CD4-positive, alpha-beta T cell (primary cell): ENCODE measurements at regions not wholly inside any gene's neighbourhood (a gene's known extent, or its start where the extent isn't known, plus 50 kb on each side); places are given as distances from the start of the nearest gene placed in this dataset.

Source experiments
- ATAC-seq: fragments of 200-7000 bp; cut with Tn5 transposase; one replicate; pipeline ENCODE4 v1.10.0; 2022; ENCODE audit warnings: mild to moderate bottlenecking; ENCODE audit not compliant: poor library complexity
- CTCF ChIA-PET: fragments of 350-600 bp; sonication (Branson Sonifier 250); formaldehyde crosslinking; loops from one replicate; lab custom pipeline; 2021; ENCODE audit warnings: antibody characterized with exemption, inconsistent platforms; lab: Charles Lee
- POLR2A ChIA-PET: fragments of 350-600 bp; sonication (Branson Sonifier 250); formaldehyde crosslinking; loops from one replicate; lab custom pipeline; 2021; ENCODE audit warnings: antibody characterized with exemption, inconsistent platforms; lab: Charles Lee
- DNase-seq, 14 experiments: peaks; one replicate each; pipeline ENCODE4 v3.0.0-alpha.2; 2013 to 2020; ENCODE audit warnings: mixed read lengths in 2 of 14
- H3K27ac ChIP-seq, 2 donors: one replicate each; pipeline versions ENCODE4 v1.5.1 to v1.7.0; 2013; ENCODE audit warnings: low read length in 2 of 2, low read depth in 1 of 2, mild to moderate bottlenecking in 1 of 2
- H3K27me3 ChIP-seq, 2 experiments: 1 replicate in 1 of 2; 2 replicates in 1 of 2; pipeline versions ENCODE4 v1.6.1 to v1.7.0; 2013; ENCODE audit warnings: low read length in 2 of 2, control low read depth in 1 of 2, mild to moderate bottlenecking in 1 of 2, moderate library complexity in 1 of 2; ENCODE audit not compliant: insufficient read depth in 2 of 2, control insufficient read depth in 1 of 2
- H3K36me3 ChIP-seq: one replicate; pipeline ENCODE4 v1.6.1; 2013; ENCODE audit warnings: low read length, control low read depth; ENCODE audit not compliant: insufficient read depth
- H3K4me1 ChIP-seq: one replicate; pipeline ENCODE4 v1.6.1; 2013; ENCODE audit warnings: low read length, control low read depth; ENCODE audit not compliant: insufficient read depth
- H3K4me3 ChIP-seq: one replicate; pipeline ENCODE4 v1.5.1; 2013; ENCODE audit warnings: mild to moderate bottlenecking, low read length, moderate library complexity
- H3K9me3 ChIP-seq, 2 experiments: 1 replicate in 1 of 2; 2 replicates in 1 of 2; pipeline versions ENCODE4 v1.6.1 to v1.7.0; 2013; ENCODE audit warnings: low read length in 2 of 2, mild to moderate bottlenecking in 2 of 2, control low read depth in 1 of 2, moderate library complexity in 1 of 2; ENCODE audit not compliant: control insufficient read depth in 1 of 2, insufficient read depth in 1 of 2
- H3K27ac Mint-ChIP-seq: one replicate; pipeline ENCODE4 v1.8.0; 2020; ENCODE audit warnings: mixed read lengths
- H3K27me3 Mint-ChIP-seq: one replicate; pipeline ENCODE4 v1.8.0; 2021; ENCODE audit warnings: mixed read lengths
- H3K36me3 Mint-ChIP-seq: one replicate; pipeline ENCODE4 v1.8.0; 2021; ENCODE audit warnings: low read depth, mixed read lengths
- H3K4me1 Mint-ChIP-seq: one replicate; pipeline ENCODE4 v1.8.0; 2021; ENCODE audit warnings: low read depth, mixed read lengths
- H3K4me3 Mint-ChIP-seq: one replicate; pipeline ENCODE4 v1.8.0; 2020; ENCODE audit warnings: mild to moderate bottlenecking, mixed read lengths
- H3K9me3 Mint-ChIP-seq: one replicate; pipeline ENCODE4 v1.8.0; 2020; ENCODE audit warnings: mixed read lengths
- CTCF ChIP-seq: fragments of 200-600 bp; IDR thresholded peaks from one replicate; pipeline ENCODE4 v1.8.0; 2022; ENCODE audit warnings: antibody characterized with exemption, mild to moderate bottlenecking
- intact Hi-C, 2 experiments: fragments of 100-400 bp; cut with DNase I in 1 of 2; cut with micrococcal nuclease in 1 of 2; formaldehyde crosslinking; loops; one replicate each; pipeline versions ENCODE4 v1.15.1 to v1.9.0; 2023 to 2025; cut with DNase I, micrococcal nuclease

DNA sequence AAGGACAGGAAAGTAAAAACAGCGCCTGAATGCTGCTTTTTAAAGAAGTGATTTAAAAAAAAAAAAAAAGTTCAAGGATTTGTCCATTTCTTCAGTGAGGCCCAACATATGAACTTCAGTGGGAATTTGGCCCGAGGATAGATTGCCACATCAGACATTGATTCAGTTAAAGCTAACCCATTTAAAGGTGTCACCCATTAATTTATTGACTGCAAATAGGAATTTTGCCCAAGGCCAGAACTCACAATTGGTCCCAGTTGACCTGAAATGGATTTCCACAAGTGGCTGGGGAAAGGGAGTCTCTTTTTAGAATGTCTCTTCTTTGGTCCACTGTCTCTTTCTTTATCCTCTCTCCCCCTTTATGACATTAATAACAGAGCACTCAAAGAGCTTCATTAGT, 86.5 kb upstream of the RPL34 start:
- Histone ChIP-seq H3K36me3 (no peaks in the 10 kb centered on the region), H3K9me3 (no peaks in the 10 kb centered on the region), H3K27me3 (no peaks in the 10 kb centered on the region), H3K27ac (no peak overlapping the region), H3K4me1 (peaks cover 30% of the 10 kb centered on the region), H3K4me3 (no peak overlapping the region)
- ATAC-seq (no peak), DNase-seq (no peak)
- H3K27ac Mint-ChIP-seq: peak overlapping the region; percentile 70
- H3K4me1 Mint-ChIP-seq: peaks cover 86% of the 10 kb centered on the region
- no peak overlapping the region for H3K4me3 Mint-ChIP-seq
- H3K27me3 Mint-ChIP-seq: no peaks in the 10 kb centered on the region
- TF ChIP-seq CTCF: no peak
- no peaks in the 10 kb centered on the region for H3K36me3 Mint-ChIP-seq
- H3K9me3 Mint-ChIP-seq: no peaks in the 10 kb centered on the region
- ChIA-PET POLR2A (interaction anchor here (0.7 to 2.0 kb wide), 3 partner anchors 13 to 365 kb away, joined by 3 to 5 read pairs (median 3); partner anchors contain the start of gene LEF1), CTCF (interaction anchor here (1.7 kb wide), 1 partner anchor 515 kb away, joined by 5 read pairs; no protein-coding TSS in a partner anchor)
- intact Hi-C loops: no loop called here

- ATAC-seq: no peak
- Histone ChIP-seq H3K4me1 (peaks cover 35% of the 10 kb centered on the region), H3K4me3 (no peak overlapping the region), H3K9me3 (no peaks in the 10 kb centered on the region), H3K27ac (no peak overlapping the region), H3K27me3 (no peaks in the 10 kb centered on the region), H3K36me3 (no peaks in the 10 kb centered on the region)
- DNase-seq: peak in 1 of 14 experiments; percentile 19
- POLR2A ChIA-PET: interaction anchor here (0.7 to 2.0 kb wide), 4 partner anchors 13 to 470 kb away, joined by 3 to 5 read pairs (median 3); partner anchors contain the start of gene LEF1
- CTCF ChIA-PET: interaction anchor here (1.7 kb wide), 1 partner anchor 514 kb away, joined by 5 read pairs; no protein-coding TSS in a partner anchor
- Mint-ChIP-seq H3K4me3 (peak overlapping the region; percentile 26), H3K27ac (peak overlapping the region; percentile 70), H3K27me3 (no peaks in the 10 kb centered on the region), H3K9me3 (no peaks in the 10 kb centered on the region), H3K4me1 (peaks cover 91% of the 10 kb centered on the region), H3K36me3 (no peaks in the 10 kb centered on the region)
- intact Hi-C loops: no loop called here
- no peak for TF ChIP-seq CTCF
These were observed 87.0 kb upstream of the RPL34 start for GRCh38 chr4:108533245-108533844.

GRCh38 chr4:108532738-108533137, 87.6 kb upstream of the RPL34 start:
- ATAC-seq (no peak), DNase-seq (no peak)
- peak overlapping the region; percentile 73 for H3K27ac Mint-ChIP-seq
- intact Hi-C loops: no loop called here
- Histone ChIP-seq H3K27ac (no peak overlapping the region), H3K36me3 (no peaks in the 10 kb centered on the region), H3K9me3 (no peaks in the 10 kb centered on the region), H3K27me3 (no peaks in the 10 kb centered on the region), H3K4me1 (peaks cover 39% of the 10 kb centered on the region), H3K4me3 (no peak overlapping the region)
- ChIA-PET POLR2A (interaction anchor here (0.7 to 2.0 kb wide), 4 partner anchors 12 to 469 kb away, joined by 3 to 5 read pairs (median 4); no protein-coding TSS in a partner anchor), CTCF (no interaction called here)
- H3K4me3 Mint-ChIP-seq: peak overlapping the region; percentile 26
- no peaks in the 10 kb centered on the region for H3K27me3 Mint-ChIP-seq
- H3K4me1 Mint-ChIP-seq: peaks cover 93% of the 10 kb centered on the region
- TF ChIP-seq CTCF: no peak
- no peaks in the 10 kb centered on the region for H3K9me3 Mint-ChIP-seq
- no peaks in the 10 kb centered on the region for H3K36me3 Mint-ChIP-seq
